GM19328 (cell line): ENCODE measurements at regions not wholly inside any gene's neighbourhood (a gene's known extent, or its start where the extent isn't known, plus 50 kb on each side); places are given as distances from the start of the nearest gene placed in this dataset.

Experiments used
- ATAC-seq: cut with Tn5 transposase; IDR thresholded peaks from one replicate; pipeline ENCODE4 v1.9.1; 2021; ENCODE audit warnings: mild to moderate bottlenecking, moderate library complexity; ENCODE audit not compliant: unreplicated experiment

- no peak for ATAC-seq
Observed at GRCh38 chr12:41778934-41779333, 365.7 kb downstream of the GXYLT1 start.

- ATAC-seq = no peak
Observed at GRCh38 chr12:41777064-41777790, 367.4 kb downstream of the GXYLT1 start.

- no peak for ATAC-seq
Observed at GRCh38 chr12:41772478-41772877, 372.2 kb downstream of the GXYLT1 start.

- ATAC-seq = no peak
Observed at GRCh38 chr12:41769810-41770209, 374.9 kb downstream of the GXYLT1 start.

- ATAC-seq = no peak
Observed at GRCh38 chr12:41768456-41768855, 376.2 kb downstream of the GXYLT1 start.

- no peak for ATAC-seq
Observed at GRCh38 chr12:41762691-41763090, 382.0 kb downstream of the GXYLT1 start.

GRCh38 chr12:41745593-41745992 is 399.1 kb downstream of the GXYLT1 start:
- ATAC-seq = no peak

GRCh38 chr12:41743835-41744234 is 400.8 kb downstream of the GXYLT1 start:
- no peak for ATAC-seq

- no peak for ATAC-seq
Observed at GRCh38 chr12:41739066-41739465, 405.6 kb downstream of the GXYLT1 start.

- ATAC-seq = no peak
Observed at GRCh38 chr12:41737423-41737822, 407.3 kb downstream of the GXYLT1 start.

GRCh38 chr12:41736436-41736835 is 408.2 kb downstream of the GXYLT1 start:
- no peak for ATAC-seq

GRCh38 chr12:41731691-41732090 is 413.0 kb downstream of the GXYLT1 start:
- ATAC-seq = no peak

- no peak for ATAC-seq
Observed at GRCh38 chr12:41731061-41731460, 413.6 kb downstream of the GXYLT1 start.

GRCh38 chr12:41724216-41724615 is 420.5 kb downstream of the GXYLT1 start:
- ATAC-seq = no peak

- no peak for ATAC-seq
Observed at GRCh38 chr12:41719214-41719613, 425.5 kb downstream of the GXYLT1 start.

GRCh38 chr12:41715256-41715655 is 429.4 kb downstream of the GXYLT1 start:
- no peak for ATAC-seq

GRCh38 chr12:41709463-41710285 is 435.0 kb downstream of the GXYLT1 start:
- ATAC-seq = no peak

GRCh38 chr12:41709012-41709411 is 435.7 kb downstream of the GXYLT1 start:
- ATAC-seq = no peak

- no peak for ATAC-seq
Observed at GRCh38 chr12:41706376-41706775, 438.3 kb downstream of the GXYLT1 start.

- ATAC-seq = no peak
Observed at GRCh38 chr12:41701943-41702601, 442.6 kb downstream of the GXYLT1 start.

GRCh38 chr12:41700940-41701339 is 443.7 kb downstream of the GXYLT1 start:
- no peak for ATAC-seq

- ATAC-seq = no peak
Observed at GRCh38 chr12:41699658-41700057, 445.0 kb downstream of the GXYLT1 start.
